Gastroesophageal sphincter (tissue), 4 donors: ENCODE measurements at regions not wholly inside any gene's neighbourhood (a gene's known extent, or its start where the extent isn't known, plus 50 kb on each side); places are given as distances from the start of the nearest gene placed in this dataset.

Experiments
- ATAC-seq: fragments of 150-250 bp; one replicate; pipeline ENCODE4 v1.9.1; 2016; ENCODE audit warnings: mild to moderate bottlenecking, moderate library complexity
- H3K27ac ChIP-seq, 4 donors: fragments of 200-600 bp; sonication (generic) in 3 of 4; 1 replicate in 3 of 4; 2 replicates in 1 of 4; pipeline ENCODE4 v1.5.1; 2016 to 2019
- H3K27me3 ChIP-seq: fragments of 200-600 bp; sonication (generic); one replicate; pipeline ENCODE4 v1.5.1; 2019
- H3K36me3 ChIP-seq, 2 donors: fragments of 200-600 bp; sonication (generic); one replicate each; pipeline ENCODE4 v1.5.1; 2019; ENCODE audit warnings: control low read depth in 1 of 2
- H3K4me1 ChIP-seq, 3 donors: fragments of 200-600 bp; sonication (generic); 1 replicate in 2 of 3; 2 replicates in 1 of 3; pipeline ENCODE4 v1.5.1; 2016 to 2019; ENCODE audit warnings: control low read depth in 2 of 3
- H3K4me3 ChIP-seq, 2 donors: fragments of 200-600 bp; sonication (generic); one replicate each; pipeline ENCODE4 v1.5.1; 2019; ENCODE audit warnings: mild to moderate bottlenecking in 1 of 2, moderate library complexity in 1 of 2
- H3K9me3 ChIP-seq, 3 donors: fragments of 200-600 bp; sonication (generic); one replicate each; pipeline ENCODE4 v1.5.1; 2017 to 2019; ENCODE audit warnings: control low read depth in 2 of 3
- EP300 ChIP-seq: sonication (generic); formaldehyde crosslinking; IDR thresholded peaks from one replicate; pipeline ENCODE4 v1.6.1; 2017; ENCODE audit warnings: antibody characterized with exemption, mild to moderate bottlenecking
- POLR2A ChIP-seq, 2 donors: fragments of 450-650 bp; IDR thresholded peaks; one replicate each; pipeline ENCODE4 v1.6.1; 2017; ENCODE audit warnings: antibody characterized with exemption in 2 of 2, mild to moderate bottlenecking in 2 of 2, moderate library complexity in 1 of 2
- POLR2AphosphoS5 ChIP-seq: sonication (generic); formaldehyde crosslinking; IDR thresholded peaks from one replicate; pipeline ENCODE4 v1.6.1; 2017; ENCODE audit warnings: antibody characterized with exemption
- WGBS, 2 donors: methylation state at CpG; one replicate each; pipeline ENCODE4 v1.1.5; 2018; ENCODE audit warnings: low coverage in 1 of 2; 5-methylcytosine and 5-hydroxymethylcytosine counted together
- TF ChIP-seq, protein P1 (sequence below), 4 experiments: fragments of 200-600 bp in 2 of 4; fragments of 450-650 bp in 2 of 4; sonication (generic) in 1 of 4; IDR thresholded peaks; one replicate each; pipeline ENCODE4 v1.5.1; 2017 to 2019; ENCODE audit warnings: antibody characterized with exemption in 4 of 4, mild to moderate bottlenecking in 2 of 4, moderate library complexity in 2 of 4

DNA sequence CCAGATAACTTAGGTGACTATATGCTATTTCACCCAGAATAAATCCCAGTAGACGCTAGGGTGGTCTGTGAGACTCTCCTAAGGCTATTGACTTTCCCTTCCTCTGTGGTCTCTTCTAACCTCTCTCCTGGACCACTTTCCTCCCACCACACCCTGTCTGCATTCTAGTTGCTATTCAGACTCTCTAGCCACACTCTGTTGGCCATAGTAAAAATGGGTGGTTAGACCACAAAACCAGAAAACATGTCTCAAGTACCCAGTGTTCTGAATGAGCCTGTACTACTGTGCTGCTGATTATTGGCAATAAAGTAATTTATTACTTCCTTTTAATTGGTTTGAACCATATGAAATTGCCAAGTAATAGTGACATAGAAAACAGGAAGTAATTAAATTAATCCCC lies 240.8 kb downstream of the KIF20B start:
- Histone ChIP-seq H3K27ac (no peak overlapping the region), H3K4me3 (no peak overlapping the region), H3K36me3 (no peaks in the 10 kb centered on the region), H3K9me3 (peaks cover 0 to 4% (median 0%) of the 10 kb centered on the region in 3 donors), H3K27me3 (no peaks in the 10 kb centered on the region), H3K4me1 (no peaks in the 10 kb centered on the region)
- ATAC-seq = no peak
- WGBS, 2 donors = 33 to 69% methylated on average over 1 of the region's 1 CpG
- no peak for TF ChIP-seq EP300
- TF ChIP-seq, protein P1, sequence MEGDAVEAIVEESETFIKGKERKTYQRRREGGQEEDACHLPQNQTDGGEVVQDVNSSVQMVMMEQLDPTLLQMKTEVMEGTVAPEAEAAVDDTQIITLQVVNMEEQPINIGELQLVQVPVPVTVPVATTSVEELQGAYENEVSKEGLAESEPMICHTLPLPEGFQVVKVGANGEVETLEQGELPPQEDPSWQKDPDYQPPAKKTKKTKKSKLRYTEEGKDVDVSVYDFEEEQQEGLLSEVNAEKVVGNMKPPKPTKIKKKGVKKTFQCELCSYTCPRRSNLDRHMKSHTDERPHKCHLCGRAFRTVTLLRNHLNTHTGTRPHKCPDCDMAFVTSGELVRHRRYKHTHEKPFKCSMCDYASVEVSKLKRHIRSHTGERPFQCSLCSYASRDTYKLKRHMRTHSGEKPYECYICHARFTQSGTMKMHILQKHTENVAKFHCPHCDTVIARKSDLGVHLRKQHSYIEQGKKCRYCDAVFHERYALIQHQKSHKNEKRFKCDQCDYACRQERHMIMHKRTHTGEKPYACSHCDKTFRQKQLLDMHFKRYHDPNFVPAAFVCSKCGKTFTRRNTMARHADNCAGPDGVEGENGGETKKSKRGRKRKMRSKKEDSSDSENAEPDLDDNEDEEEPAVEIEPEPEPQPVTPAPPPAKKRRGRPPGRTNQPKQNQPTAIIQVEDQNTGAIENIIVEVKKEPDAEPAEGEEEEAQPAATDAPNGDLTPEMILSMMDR (IDR thresholded peaks at IDR 0.05) = no peak

DNA sequence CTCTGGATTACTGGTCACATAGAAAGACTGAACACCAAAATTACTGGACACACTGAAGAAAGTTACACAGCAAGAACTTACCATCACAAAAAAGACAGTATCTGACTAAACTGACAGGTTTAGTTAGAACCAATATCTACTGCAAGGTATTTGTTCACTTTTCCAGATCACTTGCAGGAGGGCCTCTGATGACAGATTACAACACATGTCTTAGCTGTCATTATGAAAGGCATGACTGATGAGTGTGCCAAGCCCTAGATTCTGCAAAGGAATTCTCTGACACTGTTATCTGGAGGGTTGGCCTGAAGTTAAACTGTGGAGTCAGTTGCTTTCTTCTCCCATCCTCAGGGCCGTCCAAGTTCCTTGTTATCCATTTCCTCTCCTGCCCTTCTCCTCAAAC lies 242.7 kb downstream of the KIF20B start:
- H3K27me3 ChIP-seq = no peaks in the 10 kb centered on the region
- 40% methylated on average over 1 of the region's 1 CpG; no CpG with 5 or more reads in 1 of the 2 donors for WGBS, 2 donors
- H3K4me1 ChIP-seq = no peaks in the 10 kb centered on the region
- H3K36me3 ChIP-seq = no peaks in the 10 kb centered on the region
- no peak overlapping the region for H3K27ac ChIP-seq
- H3K4me3 ChIP-seq = no peak overlapping the region
- no peak for ATAC-seq
- TF ChIP-seq, protein P1 (IDR thresholded peaks at IDR 0.05) = no peak
- TF ChIP-seq POLR2A (IDR thresholded peaks at IDR 0.05) (no peak), EP300 (no peak), POLR2AphosphoS5 (no peak)
- peaks cover 0 to 9% (median 0%) of the 10 kb centered on the region in 3 donors for H3K9me3 ChIP-seq

DNA sequence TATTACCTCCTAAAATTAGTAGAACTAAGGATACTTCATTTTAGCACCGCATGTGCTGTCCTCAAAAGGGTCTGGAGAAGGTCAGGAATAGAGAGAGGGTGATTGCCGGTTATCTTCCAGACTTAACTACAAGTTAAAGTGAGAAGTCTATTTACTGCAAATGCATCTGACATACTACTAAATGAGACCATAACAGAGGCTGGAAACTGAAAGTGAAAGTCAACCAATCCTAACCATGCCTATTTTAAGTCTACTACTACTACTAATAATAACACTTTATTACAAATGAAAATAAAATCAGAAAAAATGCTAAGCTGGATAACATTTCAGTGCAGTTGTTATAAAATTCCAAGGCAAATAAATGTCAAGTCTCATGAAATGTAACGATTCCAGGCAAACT lies 244.7 kb downstream of the KIF20B start:
- Histone ChIP-seq H3K4me1 (no peaks in the 10 kb centered on the region), H3K27ac (no peak overlapping the region), H3K27me3 (no peaks in the 10 kb centered on the region), H3K4me3 (no peak overlapping the region), H3K36me3 (no peaks in the 10 kb centered on the region), H3K9me3 (peaks cover 0 to 9% (median 0%) of the 10 kb centered on the region in 3 donors)
- ATAC-seq = no peak
- TF ChIP-seq POLR2A (IDR thresholded peaks at IDR 0.05) = no peak
- TF ChIP-seq, protein P1 (IDR thresholded peaks at IDR 0.05) = no peak
- TF ChIP-seq POLR2AphosphoS5 = no peak
- TF ChIP-seq EP300 = no peak
- 64 to 71% methylated on average over 3 of the region's 3 CpGs for WGBS, 2 donors

DNA sequence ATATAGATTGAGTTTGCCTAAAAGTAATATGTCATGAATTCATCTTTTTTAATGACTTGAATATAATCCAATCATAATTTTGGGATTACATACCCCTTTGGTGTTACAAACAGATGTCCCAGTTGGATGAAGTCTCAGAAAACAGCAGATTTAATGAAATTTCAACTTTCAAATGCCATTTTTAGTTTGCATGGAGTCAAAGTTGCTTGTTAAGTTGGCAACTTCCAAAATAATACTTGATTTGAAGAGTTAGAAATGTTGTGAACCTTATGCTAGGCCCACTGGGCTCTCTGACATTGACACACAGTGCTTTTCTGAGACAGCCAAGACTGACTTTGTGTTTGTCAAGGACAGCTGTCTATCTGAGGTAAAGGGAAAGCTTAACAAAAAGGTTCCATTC lies 248.1 kb downstream of the KIF20B start:
- Histone ChIP-seq H3K36me3 (no peaks in the 10 kb centered on the region), H3K4me3 (no peak overlapping the region), H3K27me3 (no peaks in the 10 kb centered on the region), H3K4me1 (no peaks in the 10 kb centered on the region), H3K9me3 (peaks cover 0 to 9% (median 0%) of the 10 kb centered on the region in 3 donors), H3K27ac (no peak overlapping the region)
- ATAC-seq = no peak
- TF ChIP-seq EP300 (no peak), POLR2A (IDR thresholded peaks at IDR 0.05) (no peak), POLR2AphosphoS5 (no peak)
- TF ChIP-seq, protein P1 (IDR thresholded peaks at IDR 0.05) = no peak

DNA sequence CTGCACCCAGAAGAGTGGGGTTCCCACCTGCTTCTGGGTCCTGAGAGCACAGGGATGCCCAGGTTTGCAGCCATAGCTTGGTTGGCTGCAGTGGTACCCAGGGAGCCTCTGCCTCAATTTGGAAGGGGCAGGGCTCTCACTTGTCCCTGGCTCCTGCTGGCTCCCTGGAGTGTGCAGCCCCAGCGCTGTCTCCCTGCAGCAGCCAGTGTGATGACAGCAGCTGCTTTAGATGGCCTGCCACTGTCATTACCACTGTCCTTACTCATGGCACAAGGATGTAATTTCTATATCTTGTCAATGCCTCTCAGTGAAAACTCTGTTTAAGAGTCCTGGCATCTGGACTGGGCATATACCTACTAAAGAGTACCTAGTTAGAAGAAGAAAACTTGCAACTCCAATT lies 250.9 kb downstream of the KIF20B start:
- no peak for TF ChIP-seq EP300
- TF ChIP-seq POLR2AphosphoS5 = no peak
- TF ChIP-seq, protein P1 (IDR thresholded peaks at IDR 0.05) = no peak
- no peak for TF ChIP-seq POLR2A (IDR thresholded peaks at IDR 0.05)
- H3K27me3 ChIP-seq = no peaks in the 10 kb centered on the region
- WGBS, 2 donors = no CpG with 5 or more reads among the region's 1 CpG
- H3K27ac ChIP-seq = no peak overlapping the region
- no peaks in the 10 kb centered on the region for H3K36me3 ChIP-seq
- H3K4me3 ChIP-seq = no peak overlapping the region
- no peak for ATAC-seq
- no peaks in the 10 kb centered on the region for H3K4me1 ChIP-seq
- peaks cover 0 to 9% (median 0%) of the 10 kb centered on the region in 3 donors for H3K9me3 ChIP-seq
